ENCODE measurements at regions not wholly inside any gene's neighbourhood (a gene's known extent, or its start where the extent isn't known, plus 50 kb on each side); places are given as distances from the start of the nearest gene placed in this dataset.

GRCh38 chr3:70571696-70572095 is 259.3 kb upstream of the MDFIC2 start:
- no peak for TF ChIP-seq ZFP3 (CRISPR knock-in tag; IDR thresholded peaks at IDR 0.05)
- no peak for TF ChIP-seq ARNTL (CRISPR knock-in tag; IDR thresholded peaks at IDR 0.05; ENCODE audit: borderline replicate concordance, low read depth)
- TF ChIP-seq OSR1 (CRISPR knock-in tag; IDR thresholded peaks at IDR 0.05): no peak
